ENCODE measurements at regions not wholly inside any gene's neighbourhood (a gene's known extent, or its start where the extent isn't known, plus 50 kb on each side); places are given as distances from the start of the nearest gene placed in this dataset.

DNA sequence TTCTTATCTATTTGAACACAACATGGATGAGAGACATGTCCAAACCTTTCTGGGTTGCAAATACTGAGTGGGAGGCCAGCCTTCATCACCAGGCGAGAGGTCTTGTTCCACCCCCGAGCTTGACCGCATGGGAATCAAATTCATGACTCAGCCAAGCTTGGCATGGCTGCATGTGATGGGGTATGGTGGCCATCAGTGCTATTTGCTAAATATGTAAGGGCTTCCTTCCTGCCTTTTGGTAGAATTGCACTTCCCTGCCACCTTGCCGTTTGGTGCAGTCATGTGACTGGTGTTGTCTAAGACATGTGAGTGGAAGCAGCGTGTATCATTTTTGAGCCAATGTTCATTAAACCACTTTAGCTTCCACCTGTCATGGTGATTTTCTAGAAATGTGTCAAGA is 508.9 kb upstream of the SULF2 start:
- no peak for TF ChIP-seq CSDC2 (CRISPR knock-in tag; IDR thresholded peaks at IDR 0.05)
- 0 out of 2 replicates have a peak, but pooled peaks have one; percentile 28 for TF ChIP-seq ZFP3 (CRISPR knock-in tag; IDR thresholded peaks at IDR 0.05)
- no peak; the same call in 2 of the 3 replicates for ATAC-seq

DNA sequence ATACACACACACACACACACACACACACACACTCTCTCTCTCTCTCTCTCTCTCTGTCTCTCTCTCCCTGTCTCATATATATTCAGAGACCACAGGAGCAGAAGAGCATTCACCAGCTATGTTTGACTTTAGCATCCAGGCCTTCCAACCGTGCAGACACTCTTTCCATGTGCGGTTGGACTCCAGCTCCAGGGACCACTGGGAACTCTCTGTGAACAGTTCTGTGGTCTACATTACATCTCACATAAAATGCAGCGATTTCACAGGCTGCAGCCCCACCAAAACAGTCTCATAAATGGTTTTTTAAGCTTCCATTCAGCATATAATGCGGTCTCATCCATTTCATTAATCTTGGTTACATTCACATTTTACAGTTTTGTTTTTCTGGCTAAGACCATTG is 508.4 kb upstream of the SULF2 start:
- TF ChIP-seq CSDC2 (CRISPR knock-in tag; IDR thresholded peaks at IDR 0.05) (no peak), ESRRG (CRISPR knock-in tag; IDR thresholded peaks at IDR 0.05) (no peak)
- TF ChIP-seq, protein P1, sequence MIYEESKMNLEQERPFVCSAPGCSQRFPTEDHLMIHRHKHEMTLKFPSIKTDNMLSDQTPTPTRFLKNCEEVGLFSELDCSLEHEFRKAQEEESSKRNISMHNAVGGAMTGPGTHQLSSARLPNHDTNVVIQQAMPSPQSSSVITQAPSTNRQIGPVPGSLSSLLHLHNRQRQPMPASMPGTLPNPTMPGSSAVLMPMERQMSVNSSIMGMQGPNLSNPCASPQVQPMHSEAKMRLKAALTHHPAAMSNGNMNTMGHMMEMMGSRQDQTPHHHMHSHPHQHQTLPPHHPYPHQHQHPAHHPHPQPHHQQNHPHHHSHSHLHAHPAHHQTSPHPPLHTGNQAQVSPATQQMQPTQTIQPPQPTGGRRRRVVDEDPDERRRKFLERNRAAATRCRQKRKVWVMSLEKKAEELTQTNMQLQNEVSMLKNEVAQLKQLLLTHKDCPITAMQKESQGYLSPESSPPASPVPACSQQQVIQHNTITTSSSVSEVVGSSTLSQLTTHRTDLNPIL (CRISPR knock-in tag; IDR thresholded peaks at IDR 0.05; ENCODE audit: low read depth), result no peak
- no peak for ATAC-seq

DNA sequence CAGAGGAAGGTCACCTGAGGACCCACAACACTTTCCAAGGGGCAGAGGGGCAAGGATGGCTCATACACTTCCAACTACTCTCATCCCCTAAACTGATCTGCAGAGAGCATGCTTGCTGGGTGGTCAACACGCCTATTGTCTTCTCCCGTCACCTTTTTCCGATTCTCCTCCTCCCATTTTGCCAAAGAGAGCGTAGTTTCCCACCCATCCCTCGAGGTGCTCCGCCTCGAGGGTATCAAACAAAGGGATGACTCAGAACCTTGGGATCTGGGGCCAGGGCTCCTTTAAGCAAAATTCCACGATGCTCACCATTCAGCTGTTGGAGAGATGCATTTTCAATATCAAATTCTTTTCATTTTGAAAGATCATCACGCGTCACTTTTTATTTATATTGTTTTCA is 507.5 kb upstream of the SULF2 start:
- no peak for ATAC-seq

DNA sequence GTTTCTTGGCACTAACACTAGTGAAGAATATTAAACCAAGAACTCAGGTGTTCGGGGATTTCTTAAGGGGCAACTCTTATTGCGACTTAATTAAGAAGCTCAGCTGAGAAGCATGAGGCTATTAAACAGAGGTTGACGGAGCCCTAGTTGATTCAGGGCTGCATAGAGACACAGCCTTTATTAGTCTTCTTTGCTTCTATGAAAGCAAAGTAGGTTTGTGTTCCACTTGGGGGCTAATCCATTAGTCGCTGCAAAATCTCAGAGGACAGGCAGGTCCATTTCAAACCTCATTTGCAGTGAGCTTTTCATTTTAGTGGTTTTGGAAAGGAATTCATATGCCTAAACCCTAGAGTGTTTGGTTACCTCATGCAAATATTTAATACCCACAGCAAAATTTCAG is 506.6 kb upstream of the SULF2 start:
- TF ChIP-seq OSR1 (CRISPR knock-in tag; IDR thresholded peaks at IDR 0.05) (no peak), RARB (CRISPR knock-in tag; IDR thresholded peaks at IDR 0.05) (no peak), ESRRG (CRISPR knock-in tag; IDR thresholded peaks at IDR 0.05) (no peak), ZFP3 (CRISPR knock-in tag; IDR thresholded peaks at IDR 0.05) (no peak), ZNF70 (CRISPR knock-in tag; IDR thresholded peaks at IDR 0.05) (no peak)

More for the DNA sequence above, 507.5 kb upstream of the SULF2 start:
- TF ChIP-seq TCF4 (CRISPR knock-in tag; IDR thresholded peaks at IDR 0.05; ENCODE audit: borderline replicate concordance) (no peak), GLIS3 (CRISPR knock-in tag; IDR thresholded peaks at IDR 0.05) (no peak), ZFP3 (CRISPR knock-in tag; IDR thresholded peaks at IDR 0.05) (no peak), SNAI2 (CRISPR knock-in tag; IDR thresholded peaks at IDR 0.05) (no peak), TOX (CRISPR knock-in tag; IDR thresholded peaks at IDR 0.05; ENCODE audit: borderline replicate concordance) (no peak), RARB (CRISPR knock-in tag; IDR thresholded peaks at IDR 0.05) (no peak), CSDC2 (CRISPR knock-in tag; IDR thresholded peaks at IDR 0.05) (no peak), ARNTL (CRISPR knock-in tag; IDR thresholded peaks at IDR 0.05; ENCODE audit: borderline replicate concordance, low read depth) (no peak)
- TF ChIP-seq, protein P2, sequence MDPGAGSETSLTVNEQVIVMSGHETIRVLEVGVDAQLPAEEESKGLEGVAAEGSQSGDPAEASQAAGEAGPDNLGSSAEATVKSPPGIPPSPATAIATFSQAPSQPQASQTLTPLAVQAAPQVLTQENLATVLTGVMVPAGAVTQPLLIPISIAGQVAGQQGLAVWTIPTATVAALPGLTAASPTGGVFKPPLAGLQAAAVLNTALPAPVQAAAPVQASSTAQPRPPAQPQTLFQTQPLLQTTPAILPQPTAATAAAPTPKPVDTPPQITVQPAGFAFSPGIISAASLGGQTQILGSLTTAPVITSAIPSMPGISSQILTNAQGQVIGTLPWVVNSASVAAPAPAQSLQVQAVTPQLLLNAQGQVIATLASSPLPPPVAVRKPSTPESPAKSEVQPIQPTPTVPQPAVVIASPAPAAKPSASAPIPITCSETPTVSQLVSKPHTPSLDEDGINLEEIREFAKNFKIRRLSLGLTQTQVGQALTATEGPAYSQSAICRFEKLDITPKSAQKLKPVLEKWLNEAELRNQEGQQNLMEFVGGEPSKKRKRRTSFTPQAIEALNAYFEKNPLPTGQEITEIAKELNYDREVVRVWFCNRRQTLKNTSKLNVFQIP (CRISPR knock-in tag; IDR thresholded peaks at IDR 0.05; ENCODE audit: borderline replicate concordance, low read depth), result no peak
- TF ChIP-seq, protein P1 (CRISPR knock-in tag; IDR thresholded peaks at IDR 0.05; ENCODE audit: low read depth), result no peak
- TF ChIP-seq, protein P3, sequence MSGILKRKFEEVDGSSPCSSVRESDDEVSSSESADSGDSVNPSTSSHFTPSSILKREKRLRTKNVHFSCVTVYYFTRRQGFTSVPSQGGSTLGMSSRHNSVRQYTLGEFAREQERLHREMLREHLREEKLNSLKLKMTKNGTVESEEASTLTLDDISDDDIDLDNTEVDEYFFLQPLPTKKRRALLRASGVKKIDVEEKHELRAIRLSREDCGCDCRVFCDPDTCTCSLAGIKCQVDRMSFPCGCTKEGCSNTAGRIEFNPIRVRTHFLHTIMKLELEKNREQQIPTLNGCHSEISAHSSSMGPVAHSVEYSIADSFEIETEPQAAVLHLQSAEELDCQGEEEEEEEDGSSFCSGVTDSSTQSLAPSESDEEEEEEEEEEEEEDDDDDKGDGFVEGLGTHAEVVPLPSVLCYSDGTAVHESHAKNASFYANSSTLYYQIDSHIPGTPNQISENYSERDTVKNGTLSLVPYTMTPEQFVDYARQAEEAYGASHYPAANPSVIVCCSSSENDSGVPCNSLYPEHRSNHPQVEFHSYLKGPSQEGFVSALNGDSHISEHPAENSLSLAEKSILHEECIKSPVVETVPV (CRISPR knock-in tag; IDR thresholded peaks at IDR 0.05), result no peak
- TF ChIP-seq, protein P4, sequence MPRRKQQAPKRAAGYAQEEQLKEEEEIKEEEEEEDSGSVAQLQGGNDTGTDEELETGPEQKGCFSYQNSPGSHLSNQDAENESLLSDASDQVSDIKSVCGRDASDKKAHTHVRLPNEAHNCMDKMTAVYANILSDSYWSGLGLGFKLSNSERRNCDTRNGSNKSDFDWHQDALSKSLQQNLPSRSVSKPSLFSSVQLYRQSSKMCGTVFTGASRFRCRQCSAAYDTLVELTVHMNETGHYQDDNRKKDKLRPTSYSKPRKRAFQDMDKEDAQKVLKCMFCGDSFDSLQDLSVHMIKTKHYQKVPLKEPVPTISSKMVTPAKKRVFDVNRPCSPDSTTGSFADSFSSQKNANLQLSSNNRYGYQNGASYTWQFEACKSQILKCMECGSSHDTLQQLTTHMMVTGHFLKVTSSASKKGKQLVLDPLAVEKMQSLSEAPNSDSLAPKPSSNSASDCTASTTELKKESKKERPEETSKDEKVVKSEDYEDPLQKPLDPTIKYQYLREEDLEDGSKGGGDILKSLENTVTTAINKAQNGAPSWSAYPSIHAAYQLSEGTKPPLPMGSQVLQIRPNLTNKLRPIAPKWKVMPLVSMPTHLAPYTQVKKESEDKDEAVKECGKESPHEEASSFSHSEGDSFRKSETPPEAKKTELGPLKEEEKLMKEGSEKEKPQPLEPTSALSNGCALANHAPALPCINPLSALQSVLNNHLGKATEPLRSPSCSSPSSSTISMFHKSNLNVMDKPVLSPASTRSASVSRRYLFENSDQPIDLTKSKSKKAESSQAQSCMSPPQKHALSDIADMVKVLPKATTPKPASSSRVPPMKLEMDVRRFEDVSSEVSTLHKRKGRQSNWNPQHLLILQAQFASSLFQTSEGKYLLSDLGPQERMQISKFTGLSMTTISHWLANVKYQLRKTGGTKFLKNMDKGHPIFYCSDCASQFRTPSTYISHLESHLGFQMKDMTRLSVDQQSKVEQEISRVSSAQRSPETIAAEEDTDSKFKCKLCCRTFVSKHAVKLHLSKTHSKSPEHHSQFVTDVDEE (CRISPR knock-in tag; IDR thresholded peaks at IDR 0.05), result no peak

DNA sequence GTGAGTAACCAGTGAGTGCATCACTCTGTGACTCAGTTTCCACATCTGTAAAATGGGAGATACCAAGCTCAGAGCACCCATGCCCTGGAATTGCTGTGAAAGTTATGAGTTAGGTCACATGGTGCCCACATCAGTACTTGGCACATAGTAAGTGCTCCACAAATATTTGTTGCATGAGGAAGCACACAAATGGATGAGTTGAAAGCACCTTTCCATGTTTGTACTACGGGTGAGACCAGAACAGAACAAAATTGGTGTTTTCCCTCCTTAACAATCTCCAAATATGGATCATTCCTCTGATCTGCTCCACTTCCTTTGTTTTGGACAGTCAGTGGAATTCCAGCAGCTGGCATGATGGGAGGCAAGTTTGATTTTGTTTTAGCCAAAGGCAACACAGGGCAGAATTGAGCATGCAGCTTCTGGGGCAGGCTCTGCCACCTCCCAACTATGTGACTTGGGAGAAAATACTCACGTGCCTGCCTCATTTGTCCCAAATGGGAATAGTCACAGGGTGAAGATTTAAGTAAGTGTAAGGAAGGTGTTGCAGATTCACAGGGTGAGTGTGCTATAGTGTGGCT is 503.7 kb upstream of the SULF2 start:
- TF ChIP-seq, protein P3 (CRISPR knock-in tag; IDR thresholded peaks at IDR 0.05), result no peak
- no peak for ATAC-seq

More for the DNA sequence above, 506.6 kb upstream of the SULF2 start:
- ATAC-seq, result no peak

Measured in SK-N-SH treated with all-trans-retinoic acid at 6 μM for 48 hours (cell line).